Adipocyte (in vitro differentiated cells): ENCODE measurements at regions not wholly inside any gene's neighbourhood (a gene's known extent, or its start where the extent isn't known, plus 50 kb on each side); places are given as distances from the start of the nearest gene placed in this dataset.

Experiments
- DNase-seq: peaks from one replicate; pipeline ENCODE4 v3.0.0-alpha.2; 2015; ENCODE audit warnings: low read depth
- H3K27me3 ChIP-seq: replicated peaks from 2 replicates; pipeline ENCODE4 v1.7.0; 2013; ENCODE audit warnings: mild to moderate bottlenecking, low read length, moderate library complexity; ENCODE audit not compliant: control insufficient read depth, insufficient read depth
- H3K36me3 ChIP-seq: 2 replicates; pipeline ENCODE4 v1.7.0; 2013; ENCODE audit warnings: low read length, mild to moderate bottlenecking, moderate library complexity; ENCODE audit not compliant: control insufficient read depth, insufficient read depth, severe bottlenecking
- H3K4me1 ChIP-seq: 2 replicates; pipeline ENCODE4 v1.7.0; 2013; ENCODE audit warnings: mild to moderate bottlenecking, low read length, moderate library complexity; ENCODE audit not compliant: control insufficient read depth, insufficient read depth
- H3K4me3 ChIP-seq: 2 replicates; pipeline ENCODE4 v1.7.0; 2013; ENCODE audit warnings: mild to moderate bottlenecking, low read length, moderate library complexity
- H3K9ac ChIP-seq: 2 replicates; pipeline ENCODE4 v1.7.0; 2013; ENCODE audit warnings: mild to moderate bottlenecking, low read length, moderate library complexity
- H3K9me3 ChIP-seq: 2 replicates; pipeline ENCODE4 v1.7.0; 2013; ENCODE audit warnings: mild to moderate bottlenecking, low read length, moderate library complexity; ENCODE audit not compliant: control insufficient read depth

- Histone ChIP-seq H3K9me3 (no peaks in the 10 kb centered on the region), H3K9ac (no peak overlapping the region), H3K27me3 (no peaks in the 10 kb centered on the region), H3K36me3 (no peaks in the 10 kb centered on the region), H3K4me1 (no peaks in the 10 kb centered on the region), H3K4me3 (no peak overlapping the region)
- DNase-seq = no peak
These were observed 1180.9 kb upstream of the ADGRL3 start for GRCh38 chr4:60019180-60019579.

GRCh38 chr4:60019946-60020345, 1180.2 kb upstream of the ADGRL3 start:
- no peaks in the 10 kb centered on the region for H3K36me3 ChIP-seq
- no peak for DNase-seq
- H3K27me3 ChIP-seq = no peaks in the 10 kb centered on the region
- no peaks in the 10 kb centered on the region for H3K4me1 ChIP-seq
- no peak overlapping the region for H3K9ac ChIP-seq
- no peak overlapping the region for H3K4me3 ChIP-seq
- no peaks in the 10 kb centered on the region for H3K9me3 ChIP-seq

- no peaks in the 10 kb centered on the region for H3K9me3 ChIP-seq
- H3K9ac ChIP-seq = no peak overlapping the region
- H3K27me3 ChIP-seq = no peaks in the 10 kb centered on the region
- H3K4me1 ChIP-seq = no peaks in the 10 kb centered on the region
- H3K36me3 ChIP-seq = no peaks in the 10 kb centered on the region
- no peak overlapping the region for H3K4me3 ChIP-seq
- no peak for DNase-seq
These were observed 1179.7 kb upstream of the ADGRL3 start for GRCh38 chr4:60020389-60020788.

- no peaks in the 10 kb centered on the region for H3K36me3 ChIP-seq
- H3K9ac ChIP-seq = no peak overlapping the region
- H3K9me3 ChIP-seq = no peaks in the 10 kb centered on the region
- no peaks in the 10 kb centered on the region for H3K4me1 ChIP-seq
- no peak overlapping the region for H3K4me3 ChIP-seq
- no peak for DNase-seq
- no peaks in the 10 kb centered on the region for H3K27me3 ChIP-seq
These were observed 1166.3 kb upstream of the ADGRL3 start for GRCh38 chr4:60033826-60034225.

GRCh38 chr4:60034361-60034760, 1165.8 kb upstream of the ADGRL3 start:
- no peaks in the 10 kb centered on the region for H3K4me1 ChIP-seq
- no peak for DNase-seq
- no peaks in the 10 kb centered on the region for H3K36me3 ChIP-seq
- no peak overlapping the region for H3K4me3 ChIP-seq
- no peaks in the 10 kb centered on the region for H3K27me3 ChIP-seq
- H3K9me3 ChIP-seq = no peaks in the 10 kb centered on the region
- no peak overlapping the region for H3K9ac ChIP-seq

GRCh38 chr4:60039908-60040307, 1160.2 kb upstream of the ADGRL3 start:
- Histone ChIP-seq H3K9me3 (no peaks in the 10 kb centered on the region), H3K4me3 (no peak overlapping the region), H3K27me3 (no peaks in the 10 kb centered on the region), H3K36me3 (no peaks in the 10 kb centered on the region), H3K4me1 (no peaks in the 10 kb centered on the region), H3K9ac (no peak overlapping the region)
- no peak for DNase-seq

GRCh38 chr4:60042231-60042652, 1157.9 kb upstream of the ADGRL3 start:
- Histone ChIP-seq H3K27me3 (no peaks in the 10 kb centered on the region), H3K9me3 (no peaks in the 10 kb centered on the region), H3K36me3 (no peaks in the 10 kb centered on the region), H3K4me1 (no peaks in the 10 kb centered on the region), H3K9ac (no peak overlapping the region), H3K4me3 (no peak overlapping the region)
- no peak for DNase-seq

- H3K9ac ChIP-seq = no peak overlapping the region
- H3K4me3 ChIP-seq = no peak overlapping the region
- H3K4me1 ChIP-seq = no peaks in the 10 kb centered on the region
- no peaks in the 10 kb centered on the region for H3K27me3 ChIP-seq
- no peaks in the 10 kb centered on the region for H3K36me3 ChIP-seq
- no peak for DNase-seq
- H3K9me3 ChIP-seq = no peaks in the 10 kb centered on the region
These were observed 1157.2 kb upstream of the ADGRL3 start for GRCh38 chr4:60042941-60043340.

- Histone ChIP-seq H3K4me3 (no peak overlapping the region), H3K9me3 (no peaks in the 10 kb centered on the region), H3K4me1 (no peaks in the 10 kb centered on the region), H3K36me3 (no peaks in the 10 kb centered on the region), H3K27me3 (no peaks in the 10 kb centered on the region), H3K9ac (no peak overlapping the region)
- DNase-seq = no peak
These were observed 1121.1 kb upstream of the ADGRL3 start for GRCh38 chr4:60078984-60079383.

- Histone ChIP-seq H3K4me1 (no peaks in the 10 kb centered on the region), H3K27me3 (no peaks in the 10 kb centered on the region), H3K36me3 (no peaks in the 10 kb centered on the region), H3K9me3 (no peaks in the 10 kb centered on the region), H3K9ac (no peak overlapping the region), H3K4me3 (no peak overlapping the region)
- DNase-seq = no peak
These were observed 1118.3 kb upstream of the ADGRL3 start for GRCh38 chr4:60081839-60082238.

GRCh38 chr4:60088807-60089486, 1111.2 kb upstream of the ADGRL3 start:
- H3K9me3 ChIP-seq = no peaks in the 10 kb centered on the region
- H3K4me3 ChIP-seq = no peak overlapping the region
- H3K27me3 ChIP-seq = no peaks in the 10 kb centered on the region
- H3K36me3 ChIP-seq = no peaks in the 10 kb centered on the region
- no peak for DNase-seq
- no peak overlapping the region for H3K9ac ChIP-seq
- no peaks in the 10 kb centered on the region for H3K4me1 ChIP-seq
